ENCODE measurements at regions not wholly inside any gene's neighbourhood (a gene's known extent, or its start where the extent isn't known, plus 50 kb on each side); places are given as distances from the start of the nearest gene placed in this dataset.

DNA sequence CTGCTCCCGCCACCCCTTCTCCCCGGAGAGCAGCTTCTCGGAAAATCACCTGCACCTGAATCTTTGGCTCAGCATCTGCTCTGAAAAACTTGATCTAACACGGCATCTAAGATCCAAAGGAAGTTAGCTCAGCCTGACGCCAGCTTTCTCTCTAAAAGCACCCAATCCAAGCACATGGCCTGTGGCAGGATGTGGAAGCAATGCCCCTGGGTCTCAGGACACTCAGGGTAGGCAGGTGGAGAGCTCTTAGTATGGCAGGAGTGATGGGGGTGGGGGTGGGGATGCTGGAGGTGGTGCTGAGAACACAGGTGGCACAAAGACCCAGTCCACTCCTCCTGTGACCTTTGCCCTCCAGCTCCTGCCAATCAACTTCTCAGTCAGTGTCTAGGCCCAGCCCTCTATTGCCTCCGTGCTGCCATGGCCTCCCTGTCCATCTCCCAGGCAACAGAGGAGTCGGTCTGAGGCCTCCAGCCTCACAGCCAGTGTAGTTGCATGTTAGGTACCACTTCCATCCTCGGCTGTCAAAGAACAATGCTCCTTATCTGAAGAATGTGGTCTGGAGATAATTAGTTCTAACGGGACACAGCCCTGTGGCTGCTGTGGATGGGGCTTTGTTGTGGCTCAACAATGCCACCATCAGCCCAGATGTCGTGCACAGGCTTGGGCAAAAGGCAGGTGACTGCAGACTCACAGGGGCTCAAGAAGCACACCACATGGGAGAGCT is 180.0 kb upstream of the C14orf180 start:
- peak; percentile 21 for DNase-seq (ENCODE audit: low spot score)
- no peak overlapping the region for H3K4me3 ChIP-seq (ENCODE audit: low read depth in 1 of 3, low read length in 3 of 3)
- H3K9me3 ChIP-seq (ENCODE audit: control insufficient read depth in 4 of 4, low read length in 3 of 4), result peaks cover 4 to 15% (median 5%) of the 10 kb centered on the region in 4 donors
- no peak for TF ChIP-seq RAD21 (IDR thresholded peaks at IDR 0.05)
- TF ChIP-seq, protein P1, sequence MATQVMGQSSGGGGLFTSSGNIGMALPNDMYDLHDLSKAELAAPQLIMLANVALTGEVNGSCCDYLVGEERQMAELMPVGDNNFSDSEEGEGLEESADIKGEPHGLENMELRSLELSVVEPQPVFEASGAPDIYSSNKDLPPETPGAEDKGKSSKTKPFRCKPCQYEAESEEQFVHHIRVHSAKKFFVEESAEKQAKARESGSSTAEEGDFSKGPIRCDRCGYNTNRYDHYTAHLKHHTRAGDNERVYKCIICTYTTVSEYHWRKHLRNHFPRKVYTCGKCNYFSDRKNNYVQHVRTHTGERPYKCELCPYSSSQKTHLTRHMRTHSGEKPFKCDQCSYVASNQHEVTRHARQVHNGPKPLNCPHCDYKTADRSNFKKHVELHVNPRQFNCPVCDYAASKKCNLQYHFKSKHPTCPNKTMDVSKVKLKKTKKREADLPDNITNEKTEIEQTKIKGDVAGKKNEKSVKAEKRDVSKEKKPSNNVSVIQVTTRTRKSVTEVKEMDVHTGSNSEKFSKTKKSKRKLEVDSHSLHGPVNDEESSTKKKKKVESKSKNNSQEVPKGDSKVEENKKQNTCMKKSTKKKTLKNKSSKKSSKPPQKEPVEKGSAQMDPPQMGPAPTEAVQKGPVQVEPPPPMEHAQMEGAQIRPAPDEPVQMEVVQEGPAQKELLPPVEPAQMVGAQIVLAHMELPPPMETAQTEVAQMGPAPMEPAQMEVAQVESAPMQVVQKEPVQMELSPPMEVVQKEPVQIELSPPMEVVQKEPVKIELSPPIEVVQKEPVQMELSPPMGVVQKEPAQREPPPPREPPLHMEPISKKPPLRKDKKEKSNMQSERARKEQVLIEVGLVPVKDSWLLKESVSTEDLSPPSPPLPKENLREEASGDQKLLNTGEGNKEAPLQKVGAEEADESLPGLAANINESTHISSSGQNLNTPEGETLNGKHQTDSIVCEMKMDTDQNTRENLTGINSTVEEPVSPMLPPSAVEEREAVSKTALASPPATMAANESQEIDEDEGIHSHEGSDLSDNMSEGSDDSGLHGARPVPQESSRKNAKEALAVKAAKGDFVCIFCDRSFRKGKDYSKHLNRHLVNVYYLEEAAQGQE (IDR thresholded peaks at IDR 0.05), result no peak
- TF ChIP-seq GABPA (IDR thresholded peaks at IDR 0.05 in 1 of 2, conservative IDR thresholded peaks at IDR 0.05 in 1 of 2), result no peak
- no peak for TF ChIP-seq YY1 (IDR thresholded peaks at IDR 0.05)
- TF ChIP-seq TAF1 (conservative IDR thresholded peaks at IDR 0.05), result no peak
- no peak for TF ChIP-seq SP1 (IDR thresholded peaks at IDR 0.05)
- TF ChIP-seq, protein P2, sequence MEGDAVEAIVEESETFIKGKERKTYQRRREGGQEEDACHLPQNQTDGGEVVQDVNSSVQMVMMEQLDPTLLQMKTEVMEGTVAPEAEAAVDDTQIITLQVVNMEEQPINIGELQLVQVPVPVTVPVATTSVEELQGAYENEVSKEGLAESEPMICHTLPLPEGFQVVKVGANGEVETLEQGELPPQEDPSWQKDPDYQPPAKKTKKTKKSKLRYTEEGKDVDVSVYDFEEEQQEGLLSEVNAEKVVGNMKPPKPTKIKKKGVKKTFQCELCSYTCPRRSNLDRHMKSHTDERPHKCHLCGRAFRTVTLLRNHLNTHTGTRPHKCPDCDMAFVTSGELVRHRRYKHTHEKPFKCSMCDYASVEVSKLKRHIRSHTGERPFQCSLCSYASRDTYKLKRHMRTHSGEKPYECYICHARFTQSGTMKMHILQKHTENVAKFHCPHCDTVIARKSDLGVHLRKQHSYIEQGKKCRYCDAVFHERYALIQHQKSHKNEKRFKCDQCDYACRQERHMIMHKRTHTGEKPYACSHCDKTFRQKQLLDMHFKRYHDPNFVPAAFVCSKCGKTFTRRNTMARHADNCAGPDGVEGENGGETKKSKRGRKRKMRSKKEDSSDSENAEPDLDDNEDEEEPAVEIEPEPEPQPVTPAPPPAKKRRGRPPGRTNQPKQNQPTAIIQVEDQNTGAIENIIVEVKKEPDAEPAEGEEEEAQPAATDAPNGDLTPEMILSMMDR (IDR thresholded peaks at IDR 0.05; ENCODE audit: low read depth, low read length, missing input control), result no peak
- TF ChIP-seq RXRA (IDR thresholded peaks at IDR 0.05), result no peak
- no peak for TF ChIP-seq NR2F2 (IDR thresholded peaks at IDR 0.05)
- TF ChIP-seq, protein P3, sequence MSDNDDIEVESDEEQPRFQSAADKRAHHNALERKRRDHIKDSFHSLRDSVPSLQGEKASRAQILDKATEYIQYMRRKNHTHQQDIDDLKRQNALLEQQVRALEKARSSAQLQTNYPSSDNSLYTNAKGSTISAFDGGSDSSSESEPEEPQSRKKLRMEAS (IDR thresholded peaks at IDR 0.05), result no peak
- no peak overlapping the region for H3K27ac ChIP-seq (ENCODE audit: low read depth in 1 of 2, low read length in 2 of 2)
- no peaks in the 10 kb centered on the region for H3K36me3 ChIP-seq (ENCODE audit: control insufficient read depth in 4 of 4, insufficient read depth in 3 of 4, low read depth in 1 of 4, low read length in 3 of 4)
- peaks cover 0 to 4% (median 0%) of the 10 kb centered on the region in 4 donors for H3K27me3 ChIP-seq (ENCODE audit: control insufficient read depth in 4 of 4, insufficient read depth in 4 of 4, low read length in 3 of 4)
- no peaks in the 10 kb centered on the region for H3K4me1 ChIP-seq (ENCODE audit: control insufficient read depth in 4 of 4, insufficient read depth in 4 of 4, low read length in 3 of 4)
- no peak overlapping the region for H3K9ac ChIP-seq (ENCODE audit: low read depth in 1 of 2, low read length in 2 of 2)
- WGBS, result 58% methylated on average over 10 of the region's 10 CpGs

- Histone ChIP-seq H3K27ac (ENCODE audit: low read depth in 1 of 2, low read length in 2 of 2) (no peak overlapping the region), H3K36me3 (ENCODE audit: control insufficient read depth in 4 of 4, insufficient read depth in 3 of 4, low read depth in 1 of 4, low read length in 3 of 4) (no peaks in the 10 kb centered on the region), H3K9ac (ENCODE audit: low read depth in 1 of 2, low read length in 2 of 2) (no peak overlapping the region), H3K4me3 (ENCODE audit: low read depth in 1 of 3, low read length in 3 of 3) (no peak overlapping the region), H3K4me1 (ENCODE audit: control insufficient read depth in 4 of 4, insufficient read depth in 4 of 4, low read length in 3 of 4) (no peaks in the 10 kb centered on the region), H3K27me3 (ENCODE audit: control insufficient read depth in 4 of 4, insufficient read depth in 4 of 4, low read length in 3 of 4) (peaks cover 0 to 7% (median 0%) of the 10 kb centered on the region in 4 donors), H3K9me3 (ENCODE audit: control insufficient read depth in 4 of 4, low read length in 3 of 4) (peaks cover 4 to 15% (median 5%) of the 10 kb centered on the region in 4 donors)
- peak; percentile 19 for DNase-seq (ENCODE audit: low spot score)
- WGBS, result 78% methylated on average over 4 of the region's 4 CpGs
- TF ChIP-seq TAF1 (conservative IDR thresholded peaks at IDR 0.05) (no peak), JUND (IDR thresholded peaks at IDR 0.05) (no peak), FOXA2 (IDR thresholded peaks at IDR 0.05) (no peak), GABPA (IDR thresholded peaks at IDR 0.05 in 1 of 2, conservative IDR thresholded peaks at IDR 0.05 in 1 of 2) (no peak), RXRA (IDR thresholded peaks at IDR 0.05) (no peak), YY1 (IDR thresholded peaks at IDR 0.05) (no peak), NR2F2 (IDR thresholded peaks at IDR 0.05) (no peak), EGR1 (IDR thresholded peaks at IDR 0.05; ENCODE audit: low read depth in 2 of 2) (no peak)
- TF ChIP-seq, protein P2 (IDR thresholded peaks at IDR 0.05; ENCODE audit: low read depth, low read length, missing input control), result no peak
- TF ChIP-seq, protein P1 (IDR thresholded peaks at IDR 0.05), result no peak
- TF ChIP-seq, protein P3 (IDR thresholded peaks at IDR 0.05), result no peak
These were observed 179.2 kb upstream of the C14orf180 start for GRCh38 chr14:104400355-104400754.
